ENCODE measurements at regions not wholly inside any gene's neighbourhood (a gene's known extent, or its start where the extent isn't known, plus 50 kb on each side); places are given as distances from the start of the nearest gene placed in this dataset.

DNA sequence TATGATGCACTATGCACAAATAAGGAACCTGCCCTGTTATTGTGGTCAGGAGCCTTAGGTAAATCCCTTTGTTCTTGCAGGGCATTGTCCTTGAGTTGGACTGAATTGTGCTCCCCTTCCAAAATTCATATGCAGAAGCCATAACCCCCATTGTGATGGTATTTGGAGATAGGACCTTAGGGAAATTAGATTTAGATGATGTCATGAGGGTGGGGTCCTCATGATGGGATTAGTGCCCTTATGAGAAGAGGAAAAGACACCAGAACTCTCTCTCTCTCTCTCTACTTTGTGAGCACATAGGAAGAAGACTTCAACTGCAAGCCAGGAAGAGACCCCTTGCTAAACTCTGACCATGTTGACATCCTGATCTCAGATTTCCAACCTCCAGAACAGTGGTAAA is 268.0 kb downstream of the LRFN2 start:
- intact Hi-C loops (cut with DNase I): no loop called here
- Histone ChIP-seq H3K36me3 (no peaks in the 10 kb centered on the region), H3K9me3 (no peaks in the 10 kb centered on the region), H3K27ac (no peak overlapping the region), H3K27me3 (no peaks in the 10 kb centered on the region), H3K4me1 (no peaks in the 10 kb centered on the region), H3K4me3 (replicated peaks in 1 of 3) (no peak overlapping the region)
- no peak for DNase-seq
- TF ChIP-seq, protein P1, sequence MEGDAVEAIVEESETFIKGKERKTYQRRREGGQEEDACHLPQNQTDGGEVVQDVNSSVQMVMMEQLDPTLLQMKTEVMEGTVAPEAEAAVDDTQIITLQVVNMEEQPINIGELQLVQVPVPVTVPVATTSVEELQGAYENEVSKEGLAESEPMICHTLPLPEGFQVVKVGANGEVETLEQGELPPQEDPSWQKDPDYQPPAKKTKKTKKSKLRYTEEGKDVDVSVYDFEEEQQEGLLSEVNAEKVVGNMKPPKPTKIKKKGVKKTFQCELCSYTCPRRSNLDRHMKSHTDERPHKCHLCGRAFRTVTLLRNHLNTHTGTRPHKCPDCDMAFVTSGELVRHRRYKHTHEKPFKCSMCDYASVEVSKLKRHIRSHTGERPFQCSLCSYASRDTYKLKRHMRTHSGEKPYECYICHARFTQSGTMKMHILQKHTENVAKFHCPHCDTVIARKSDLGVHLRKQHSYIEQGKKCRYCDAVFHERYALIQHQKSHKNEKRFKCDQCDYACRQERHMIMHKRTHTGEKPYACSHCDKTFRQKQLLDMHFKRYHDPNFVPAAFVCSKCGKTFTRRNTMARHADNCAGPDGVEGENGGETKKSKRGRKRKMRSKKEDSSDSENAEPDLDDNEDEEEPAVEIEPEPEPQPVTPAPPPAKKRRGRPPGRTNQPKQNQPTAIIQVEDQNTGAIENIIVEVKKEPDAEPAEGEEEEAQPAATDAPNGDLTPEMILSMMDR (IDR thresholded peaks at IDR 0.05): no peak
- TF ChIP-seq POLR2A (IDR thresholded peaks at IDR 0.05): no peak

DNA sequence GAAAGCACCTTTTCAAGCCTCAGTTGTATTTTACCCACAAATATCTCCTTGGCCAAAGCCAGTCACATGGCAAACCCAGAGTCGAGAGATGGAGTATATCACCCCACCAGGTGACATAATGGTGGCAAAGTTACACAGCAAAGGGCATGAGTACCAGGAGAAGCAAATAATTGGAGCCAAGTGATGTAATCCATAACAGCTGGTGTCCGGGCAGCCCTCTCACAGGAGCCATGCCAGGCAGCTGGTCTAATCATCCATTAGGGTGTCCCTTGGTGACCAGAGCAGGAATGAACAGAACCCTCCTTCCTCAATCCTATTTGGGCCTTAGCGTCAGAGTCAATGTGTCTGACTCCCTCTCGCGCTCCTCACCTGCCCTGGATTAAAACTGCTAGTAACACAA is 272.1 kb downstream of the LRFN2 start:
- TF ChIP-seq, protein P1 (IDR thresholded peaks at IDR 0.05): no peak
- no peak for TF ChIP-seq POLR2A (IDR thresholded peaks at IDR 0.05)
- Histone ChIP-seq H3K27ac (no peak overlapping the region), H3K4me1 (no peaks in the 10 kb centered on the region), H3K9me3 (no peaks in the 10 kb centered on the region), H3K27me3 (no peaks in the 10 kb centered on the region), H3K4me3 (replicated peaks in 1 of 3) (no peak overlapping the region), H3K36me3 (no peaks in the 10 kb centered on the region)
- WGBS, 2 donors: 94% methylated on average over 5 of the region's 5 CpGs
- intact Hi-C loops (cut with DNase I): no loop called here
- no peak for DNase-seq

DNA sequence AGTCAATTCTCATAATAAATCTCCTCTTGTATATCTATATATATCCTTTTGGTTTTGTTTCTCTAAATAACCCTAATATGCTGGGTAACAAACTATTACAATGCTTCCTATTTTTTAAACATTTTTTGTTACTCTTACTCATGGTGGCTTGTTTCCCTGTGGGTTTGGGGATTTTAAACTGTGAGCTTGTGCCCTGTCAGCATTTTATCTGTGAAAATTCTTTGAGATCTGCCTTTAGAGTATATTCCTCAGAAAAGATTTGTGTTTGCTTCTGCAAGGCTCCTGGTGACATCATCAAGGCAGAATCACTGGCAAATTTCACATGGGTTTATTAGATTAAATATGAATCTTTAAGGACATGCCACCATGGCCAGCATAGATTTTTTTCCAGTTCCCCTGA is 273.6 kb downstream of the LRFN2 start:
- intact Hi-C loops (cut with DNase I): no loop called here
- H3K27me3 ChIP-seq: no peaks in the 10 kb centered on the region

DNA sequence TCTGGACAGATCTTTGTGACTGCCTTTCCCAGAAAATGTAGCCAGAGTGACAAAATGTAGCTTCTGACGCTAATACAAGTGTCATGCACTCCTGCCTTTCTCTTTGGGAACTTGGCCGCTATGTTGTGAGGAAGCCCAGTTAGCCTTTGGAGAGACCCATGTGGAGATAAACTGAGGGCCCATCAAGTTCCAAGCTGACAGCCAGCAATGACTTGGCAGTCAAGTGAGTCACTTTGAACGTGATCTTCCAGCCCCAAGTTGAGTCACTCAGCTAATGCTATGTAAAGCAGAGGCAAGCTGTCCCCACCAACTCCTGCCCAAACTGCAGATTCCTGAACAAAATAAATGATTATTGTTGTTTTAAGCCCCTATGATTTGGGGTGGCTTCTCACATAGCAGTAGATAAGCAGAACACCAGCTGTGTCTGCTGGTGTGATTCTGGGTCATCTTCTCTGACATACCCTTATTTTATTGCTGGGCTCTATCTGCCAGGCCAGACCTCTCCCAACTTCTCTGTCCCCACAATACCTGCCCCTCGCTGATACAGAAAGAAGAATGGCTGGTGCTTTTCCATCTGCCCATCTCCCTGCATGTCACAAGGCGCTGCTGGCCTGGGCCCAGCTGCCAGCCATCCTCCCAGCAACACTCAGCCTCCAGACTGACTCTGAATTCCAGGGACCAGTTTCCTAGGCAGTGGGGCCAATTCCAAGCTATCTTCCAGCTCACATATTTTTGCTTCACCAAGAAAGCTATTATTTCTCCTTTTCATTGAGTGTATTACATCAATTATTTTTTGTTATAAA is 274.8 kb downstream of the LRFN2 start:
- H3K4me1 ChIP-seq: peaks cover 0 to 4% of the 10 kb centered on the region in 2 donors
- H3K27me3 ChIP-seq: no peaks in the 10 kb centered on the region
- intact Hi-C loops (cut with DNase I): no loop called here
- WGBS, 2 donors: 83 to 86% methylated on average over 5 of the region's 5 CpGs
- H3K9me3 ChIP-seq: no peaks in the 10 kb centered on the region
- TF ChIP-seq, protein P1 (IDR thresholded peaks at IDR 0.05): no peak
- TF ChIP-seq POLR2A (IDR thresholded peaks at IDR 0.05): no peak
- H3K27ac ChIP-seq: no peak overlapping the region
- no peaks in the 10 kb centered on the region for H3K36me3 ChIP-seq
- no peak for DNase-seq
- H3K4me3 ChIP-seq (replicated peaks in 1 of 3): no peak overlapping the region

More for the DNA sequence above, 273.6 kb downstream of the LRFN2 start:
- TF ChIP-seq POLR2A (IDR thresholded peaks at IDR 0.05): no peak
- TF ChIP-seq, protein P1 (IDR thresholded peaks at IDR 0.05): no peak
- no peaks in the 10 kb centered on the region for H3K9me3 ChIP-seq
- no peak for DNase-seq
- no peak overlapping the region for H3K27ac ChIP-seq
- no peak overlapping the region for H3K4me3 ChIP-seq (replicated peaks in 1 of 3)
- H3K36me3 ChIP-seq: no peaks in the 10 kb centered on the region
- peaks cover 0 to 2% of the 10 kb centered on the region in 2 donors for H3K4me1 ChIP-seq

DNA sequence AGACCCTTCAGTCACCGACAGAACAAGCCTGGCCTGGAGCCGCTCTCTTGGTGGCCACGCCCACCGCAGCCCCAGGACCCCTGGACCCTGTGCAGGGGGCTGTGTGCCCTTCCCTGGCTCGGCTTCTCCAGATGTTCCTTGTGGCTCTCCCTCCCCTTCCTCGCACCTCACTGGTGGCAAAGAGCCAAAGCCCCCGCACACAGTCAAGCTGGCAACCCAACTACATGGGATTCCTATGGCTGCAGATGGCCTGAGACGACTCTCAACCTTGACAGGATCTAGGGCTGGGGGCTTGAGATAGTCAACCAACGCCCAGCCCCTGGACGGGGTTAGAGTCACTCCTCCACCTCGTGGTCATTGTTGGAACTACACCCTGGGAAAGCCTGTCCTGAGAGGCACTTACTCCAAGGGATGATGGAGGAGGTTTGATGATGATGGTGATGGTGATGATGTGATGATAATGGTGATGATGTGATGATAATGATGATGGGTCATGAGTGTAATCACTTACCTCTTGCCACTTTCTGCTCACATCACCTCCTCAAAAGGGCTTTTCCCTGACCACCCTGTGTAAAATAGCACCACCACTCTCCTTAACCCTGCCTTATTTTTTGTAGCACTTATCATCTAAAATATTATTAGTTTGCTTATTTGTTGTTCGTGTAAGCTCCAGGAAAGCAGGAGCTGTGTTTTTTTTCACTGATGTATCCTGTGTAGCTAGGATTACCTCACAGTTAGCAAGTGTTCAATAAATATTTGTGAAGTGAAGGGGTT is 278.4 kb downstream of the LRFN2 start:
- H3K4me3 ChIP-seq (replicated peaks in 1 of 3): no peak overlapping the region
- no peaks in the 10 kb centered on the region for H3K27me3 ChIP-seq
- H3K4me1 ChIP-seq: peaks cover 0 to 4% of the 10 kb centered on the region in 2 donors
- H3K27ac ChIP-seq: no peak overlapping the region
- no peaks in the 10 kb centered on the region for H3K36me3 ChIP-seq
- TF ChIP-seq, protein P1 (IDR thresholded peaks at IDR 0.05): peak; percentile 79 to 96 (median 92)
- TF ChIP-seq POLR2A (IDR thresholded peaks at IDR 0.05): no peak
- DNase-seq: peak; percentile 63 to 67
- intact Hi-C loops (cut with DNase I): loop anchor here (2.0 to 10.0 kb wide), 3 partner anchors 324 to 934 kb away; no protein-coding TSS in a partner anchor
- no peaks in the 10 kb centered on the region for H3K9me3 ChIP-seq
- 10 to 11% methylated on average over 10 of the region's 12 CpGs for WGBS, 2 donors
